ENCODE measurements at regions not wholly inside any gene's neighbourhood (a gene's known extent, or its start where the extent isn't known, plus 50 kb on each side); places are given as distances from the start of the nearest gene placed in this dataset.

DNA sequence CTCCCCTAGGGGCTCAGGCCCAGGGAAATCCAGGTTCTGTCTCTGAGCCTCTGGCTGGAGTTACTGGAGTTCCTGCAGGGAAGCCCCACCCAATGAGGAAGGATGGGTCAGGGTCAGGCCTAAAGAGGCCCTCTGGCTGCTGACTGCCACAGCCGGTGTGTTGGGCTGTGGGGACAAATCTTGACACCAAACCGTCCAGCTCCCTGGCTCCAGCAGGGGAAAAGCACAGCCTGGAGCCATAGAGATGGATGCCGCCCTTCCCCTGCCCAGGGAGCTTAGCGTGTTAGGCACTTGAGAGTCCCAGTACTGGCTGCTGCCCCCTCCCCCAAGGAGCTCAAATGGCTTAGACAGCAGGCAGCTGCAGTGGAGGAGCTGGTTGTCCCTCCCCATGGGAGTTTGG, 321.3 kb upstream of the LCORL start:
- ATAC-seq: no peak
- DNase-seq (ENCODE audit: low spot score): no peak
- intact Hi-C loops (cut with DNase I): no loop called here

- intact Hi-C loops (cut with DNase I): no loop called here
- DNase-seq (ENCODE audit: low spot score) (no peak), ATAC-seq (no peak)
Measured at GRCh38 chr4:18321956-18322530, 300.5 kb upstream of the LCORL start.

DNA sequence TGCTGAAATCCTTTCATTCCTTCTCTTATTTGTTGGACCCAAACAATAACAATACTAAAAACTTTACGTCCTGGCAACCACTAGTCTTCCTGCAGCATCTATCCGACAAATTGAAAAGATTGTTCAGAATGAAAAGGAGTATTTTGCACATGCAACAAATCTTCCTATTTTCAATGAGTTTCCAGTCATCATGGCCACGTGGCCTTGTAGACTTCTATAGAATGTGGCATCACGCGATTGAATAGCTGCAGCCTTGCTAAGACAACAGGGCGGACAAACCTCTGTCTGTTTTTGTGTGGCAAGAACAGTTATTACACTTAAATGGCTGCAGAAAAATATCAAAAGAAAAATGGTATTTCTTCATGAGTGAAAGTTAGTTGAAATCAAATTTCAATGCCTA, 297.9 kb upstream of the LCORL start:
- ATAC-seq (no peak), DNase-seq (ENCODE audit: low spot score) (no peak)
- intact Hi-C loops (cut with DNase I): no loop called here

GRCh38 chr4:18318682-18319388, 297.3 kb upstream of the LCORL start:
- intact Hi-C loops (cut with DNase I): no loop called here
- DNase-seq (ENCODE audit: low spot score) (peak; percentile 55), ATAC-seq (peak; percentile 66)

GRCh38 chr4:18314731-18315130, 293.2 kb upstream of the LCORL start:
- intact Hi-C loops (cut with DNase I): no loop called here
- ATAC-seq (no peak), DNase-seq (ENCODE audit: low spot score) (no peak)

- ATAC-seq: no peak
- DNase-seq (ENCODE audit: low spot score): no peak
- intact Hi-C loops (cut with DNase I): no loop called here
Measured at GRCh38 chr4:18297684-18298083, 276.1 kb upstream of the LCORL start.

DNA sequence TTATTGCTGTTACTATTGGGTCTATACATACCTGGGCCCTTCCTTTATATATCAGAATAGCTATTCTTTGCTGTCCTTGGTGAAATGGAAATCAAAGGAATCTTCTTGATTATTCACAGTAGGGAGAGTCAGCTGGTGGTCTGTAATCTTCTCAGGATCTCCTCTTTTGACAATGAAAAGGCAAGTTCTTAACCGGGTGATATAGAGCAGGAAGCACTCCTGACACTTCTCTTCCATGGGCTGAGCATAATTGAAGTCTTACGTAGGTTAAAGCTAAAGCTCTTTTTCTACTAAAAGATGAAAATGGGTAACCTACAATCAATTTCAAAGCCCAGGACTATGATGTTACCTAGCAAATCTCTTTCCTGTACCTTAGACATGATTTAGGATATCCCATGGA, 274.9 kb upstream of the LCORL start:
- DNase-seq (ENCODE audit: low spot score) (no peak), ATAC-seq (no peak)
- intact Hi-C loops (cut with DNase I): no loop called here

DNA sequence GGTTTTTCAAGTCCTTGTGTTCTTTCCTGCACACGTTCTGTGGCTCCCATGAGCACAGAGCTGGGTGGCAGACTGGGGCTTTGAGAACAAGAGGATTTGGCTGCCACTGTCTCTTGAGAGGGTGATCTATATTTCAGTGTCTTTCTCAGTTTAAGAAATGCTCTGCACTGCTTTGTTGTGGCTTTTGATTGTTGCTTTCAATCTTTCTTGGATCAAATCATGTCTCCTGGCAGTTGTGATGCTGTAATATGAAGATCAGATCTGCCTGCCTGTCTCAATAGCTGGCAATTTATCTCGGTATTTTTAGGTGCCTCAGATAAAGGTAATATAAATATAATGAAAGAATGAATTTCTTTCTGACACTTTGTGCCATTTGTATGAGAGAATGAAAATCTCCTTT, 273.3 kb upstream of the LCORL start:
- ATAC-seq (no peak), DNase-seq (ENCODE audit: low spot score) (no peak)
- intact Hi-C loops (cut with DNase I): no loop called here

DNA sequence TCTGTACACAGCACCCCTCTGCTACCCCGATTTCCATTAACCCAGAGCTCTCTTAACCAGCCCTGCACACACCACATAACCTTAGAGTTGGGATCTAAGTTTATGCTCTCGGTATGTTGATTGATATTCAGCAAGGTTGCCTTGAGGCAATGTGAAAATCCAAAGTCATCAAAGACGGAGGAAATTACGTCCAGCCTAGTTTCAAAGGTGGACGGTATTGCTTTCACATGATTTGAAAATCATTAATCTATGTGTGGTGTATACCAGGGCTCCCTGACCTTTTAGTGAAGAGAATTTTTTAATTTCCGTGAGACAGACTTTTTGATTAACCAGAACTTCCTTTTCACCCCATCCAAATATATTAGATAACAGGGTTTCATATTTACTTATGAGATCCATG, 272.5 kb upstream of the LCORL start:
- ATAC-seq (no peak), DNase-seq (ENCODE audit: low spot score) (no peak)
- intact Hi-C loops (cut with DNase I): no loop called here

DNA sequence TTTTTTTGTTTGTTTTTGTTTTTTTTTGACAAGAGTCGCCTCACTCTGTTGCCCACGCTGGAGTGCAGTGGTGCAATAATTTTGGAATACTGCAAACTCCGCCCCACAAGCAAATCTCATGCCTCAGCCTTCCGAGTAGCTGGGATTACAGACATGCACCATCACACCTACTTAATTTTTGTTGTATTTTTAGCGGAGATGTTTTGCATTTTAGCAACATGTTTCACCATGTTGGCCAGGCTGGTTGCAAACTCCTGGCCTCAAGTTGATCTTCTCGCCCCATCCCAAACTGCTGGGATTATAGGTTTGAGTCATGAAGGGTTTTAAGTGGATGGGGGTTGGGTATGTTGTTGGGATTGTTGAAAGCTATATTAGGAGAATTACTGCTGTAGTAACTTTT, 270.9 kb upstream of the LCORL start:
- DNase-seq (ENCODE audit: low spot score) (no peak), ATAC-seq (no peak)
- intact Hi-C loops (cut with DNase I): no loop called here

- ATAC-seq (no peak), DNase-seq (ENCODE audit: low spot score) (no peak)
- intact Hi-C loops (cut with DNase I): no loop called here
Measured at GRCh38 chr4:18291981-18292380, 270.4 kb upstream of the LCORL start.

DNA sequence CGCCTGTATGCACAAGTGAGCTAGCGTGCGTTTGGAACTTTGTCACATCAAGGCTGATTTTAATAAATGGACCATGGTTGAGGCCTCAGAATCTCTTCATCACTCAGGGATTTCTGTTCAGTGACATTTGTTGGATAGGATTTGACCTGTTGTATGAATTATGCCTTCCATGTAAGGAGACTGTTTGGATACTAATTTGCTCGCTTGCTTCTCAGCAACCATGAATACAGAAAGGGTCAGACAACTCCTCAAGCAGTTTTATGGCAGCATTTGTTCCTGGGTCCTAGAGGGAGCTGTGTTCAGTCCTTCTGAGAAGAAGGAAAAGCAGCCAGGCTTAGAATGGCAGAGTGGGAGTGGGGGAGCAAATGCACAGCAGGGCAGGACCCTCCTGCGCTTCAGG, 269.7 kb upstream of the LCORL start:
- DNase-seq (ENCODE audit: low spot score) (no peak), ATAC-seq (no peak)
- intact Hi-C loops (cut with DNase I): no loop called here

GRCh38 chr4:18285357-18285756, 263.8 kb upstream of the LCORL start:
- no peak for DNase-seq (ENCODE audit: low spot score)
- intact Hi-C loops (cut with DNase I): no loop called here
- ATAC-seq: no peak

- DNase-seq (ENCODE audit: low spot score) (no peak), ATAC-seq (no peak)
- intact Hi-C loops (cut with DNase I): no loop called here
Measured at GRCh38 chr4:18278244-18278643, 256.7 kb upstream of the LCORL start.

GRCh38 chr4:18262832-18263231, 241.3 kb upstream of the LCORL start:
- intact Hi-C loops (cut with DNase I): no loop called here
- ATAC-seq (no peak), DNase-seq (ENCODE audit: low spot score) (no peak)

DNA sequence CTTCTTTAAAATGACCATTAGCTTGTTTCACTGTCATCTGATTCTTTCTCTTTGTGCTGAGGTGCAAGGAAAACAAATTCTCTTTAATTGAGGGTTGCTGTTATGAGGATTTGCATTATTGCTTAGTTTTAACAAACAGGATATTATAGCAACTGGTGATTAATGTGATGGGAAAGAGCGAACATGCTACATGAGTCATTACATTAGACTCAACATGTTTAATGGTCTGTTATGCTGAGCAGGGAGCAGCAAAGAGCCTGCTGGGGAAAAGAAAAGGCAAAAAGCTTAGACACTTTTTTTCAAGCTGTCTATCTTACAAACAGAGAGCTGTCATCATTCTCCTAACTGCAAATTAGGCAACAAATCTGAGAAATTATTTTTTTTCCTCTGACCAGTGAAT, 230.5 kb upstream of the LCORL start:
- ATAC-seq (no peak), DNase-seq (ENCODE audit: low spot score) (no peak)
- intact Hi-C loops (cut with DNase I): no loop called here

GRCh38 chr4:18250564-18250963, 229.0 kb upstream of the LCORL start:
- intact Hi-C loops (cut with DNase I): no loop called here
- no peak for ATAC-seq
- no peak for DNase-seq (ENCODE audit: low spot score)

- DNase-seq (ENCODE audit: low spot score): no peak
- intact Hi-C loops (cut with DNase I): no loop called here
- no peak for ATAC-seq
Measured at GRCh38 chr4:18248611-18249010, 227.1 kb upstream of the LCORL start.

- DNase-seq (ENCODE audit: low spot score) (no peak), ATAC-seq (no peak)
- intact Hi-C loops (cut with DNase I): no loop called here
Measured at GRCh38 chr4:18247189-18247588, 225.6 kb upstream of the LCORL start.

- ATAC-seq: no peak
- DNase-seq (ENCODE audit: low spot score): no peak
- intact Hi-C loops (cut with DNase I): no loop called here
Measured at GRCh38 chr4:18242919-18243693, 221.6 kb upstream of the LCORL start.

- intact Hi-C loops (cut with DNase I): no loop called here
- DNase-seq (ENCODE audit: low spot score) (no peak), ATAC-seq (no peak)
Measured at GRCh38 chr4:18241727-18242126, 220.2 kb upstream of the LCORL start.
